H1 (cell line): ENCODE measurements at regions not wholly inside any gene's neighbourhood (a gene's known extent, or its start where the extent isn't known, plus 50 kb on each side); places are given as distances from the start of the nearest gene placed in this dataset.

ENCODE experiments used
- BACH1 ChIP-seq: IDR thresholded peaks from 2 replicates; pipeline ENCODE4 v1.6.1; 2012; ENCODE audit warnings: low read length, improper control_type of control experiment
- BCL11A ChIP-seq, 2 experiments: IDR thresholded peaks; one replicate each; pipeline ENCODE4 v1.6.1; 2011; ENCODE audit warnings: low read depth in 2 of 2, low read length in 2 of 2, mild to moderate bottlenecking in 2 of 2
- RXRA ChIP-seq: IDR thresholded peaks from 2 replicates; pipeline ENCODE4 v1.6.1; 2011; ENCODE audit warnings: low read depth, mild to moderate bottlenecking, low read length, moderate library complexity; ENCODE audit not compliant: insufficient read depth
- TF ChIP-seq, protein P1 (sequence below): fragments of 300-600 bp; sonication (generic); IDR thresholded peaks from 2 replicates; pipeline ENCODE4 v1.7.1; 2012; ENCODE audit warnings: low read length, moderate library complexity, mild to moderate bottlenecking, inconsistent platforms; ENCODE audit not compliant: insufficient replicate concordance
- TF ChIP-seq, protein P2 (sequence below): IDR thresholded peaks from 2 replicates; pipeline ENCODE4 v1.6.1; 2012; ENCODE audit warnings: low read length, inconsistent platforms

DNA sequence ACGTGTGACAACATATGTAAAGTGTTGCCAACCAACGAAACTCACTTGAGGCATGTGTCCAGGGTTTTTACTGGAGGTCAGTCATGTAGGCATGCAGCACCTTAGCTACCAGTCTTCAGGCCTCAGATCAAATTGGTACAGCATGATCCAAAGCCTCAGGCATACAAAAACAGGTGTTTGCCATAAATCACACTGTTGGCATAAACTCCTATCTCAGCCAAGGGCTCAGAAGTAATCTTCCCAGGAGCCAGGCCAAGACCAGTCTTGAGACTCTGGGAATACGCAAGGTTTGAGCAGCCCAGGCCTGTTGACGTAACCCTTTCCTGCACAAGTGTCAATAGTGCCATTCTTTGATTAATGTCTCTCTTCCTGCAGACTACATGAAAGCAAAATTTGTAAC, 163.5 kb downstream of the PRL start (continued):
- TF ChIP-seq, protein P1, sequence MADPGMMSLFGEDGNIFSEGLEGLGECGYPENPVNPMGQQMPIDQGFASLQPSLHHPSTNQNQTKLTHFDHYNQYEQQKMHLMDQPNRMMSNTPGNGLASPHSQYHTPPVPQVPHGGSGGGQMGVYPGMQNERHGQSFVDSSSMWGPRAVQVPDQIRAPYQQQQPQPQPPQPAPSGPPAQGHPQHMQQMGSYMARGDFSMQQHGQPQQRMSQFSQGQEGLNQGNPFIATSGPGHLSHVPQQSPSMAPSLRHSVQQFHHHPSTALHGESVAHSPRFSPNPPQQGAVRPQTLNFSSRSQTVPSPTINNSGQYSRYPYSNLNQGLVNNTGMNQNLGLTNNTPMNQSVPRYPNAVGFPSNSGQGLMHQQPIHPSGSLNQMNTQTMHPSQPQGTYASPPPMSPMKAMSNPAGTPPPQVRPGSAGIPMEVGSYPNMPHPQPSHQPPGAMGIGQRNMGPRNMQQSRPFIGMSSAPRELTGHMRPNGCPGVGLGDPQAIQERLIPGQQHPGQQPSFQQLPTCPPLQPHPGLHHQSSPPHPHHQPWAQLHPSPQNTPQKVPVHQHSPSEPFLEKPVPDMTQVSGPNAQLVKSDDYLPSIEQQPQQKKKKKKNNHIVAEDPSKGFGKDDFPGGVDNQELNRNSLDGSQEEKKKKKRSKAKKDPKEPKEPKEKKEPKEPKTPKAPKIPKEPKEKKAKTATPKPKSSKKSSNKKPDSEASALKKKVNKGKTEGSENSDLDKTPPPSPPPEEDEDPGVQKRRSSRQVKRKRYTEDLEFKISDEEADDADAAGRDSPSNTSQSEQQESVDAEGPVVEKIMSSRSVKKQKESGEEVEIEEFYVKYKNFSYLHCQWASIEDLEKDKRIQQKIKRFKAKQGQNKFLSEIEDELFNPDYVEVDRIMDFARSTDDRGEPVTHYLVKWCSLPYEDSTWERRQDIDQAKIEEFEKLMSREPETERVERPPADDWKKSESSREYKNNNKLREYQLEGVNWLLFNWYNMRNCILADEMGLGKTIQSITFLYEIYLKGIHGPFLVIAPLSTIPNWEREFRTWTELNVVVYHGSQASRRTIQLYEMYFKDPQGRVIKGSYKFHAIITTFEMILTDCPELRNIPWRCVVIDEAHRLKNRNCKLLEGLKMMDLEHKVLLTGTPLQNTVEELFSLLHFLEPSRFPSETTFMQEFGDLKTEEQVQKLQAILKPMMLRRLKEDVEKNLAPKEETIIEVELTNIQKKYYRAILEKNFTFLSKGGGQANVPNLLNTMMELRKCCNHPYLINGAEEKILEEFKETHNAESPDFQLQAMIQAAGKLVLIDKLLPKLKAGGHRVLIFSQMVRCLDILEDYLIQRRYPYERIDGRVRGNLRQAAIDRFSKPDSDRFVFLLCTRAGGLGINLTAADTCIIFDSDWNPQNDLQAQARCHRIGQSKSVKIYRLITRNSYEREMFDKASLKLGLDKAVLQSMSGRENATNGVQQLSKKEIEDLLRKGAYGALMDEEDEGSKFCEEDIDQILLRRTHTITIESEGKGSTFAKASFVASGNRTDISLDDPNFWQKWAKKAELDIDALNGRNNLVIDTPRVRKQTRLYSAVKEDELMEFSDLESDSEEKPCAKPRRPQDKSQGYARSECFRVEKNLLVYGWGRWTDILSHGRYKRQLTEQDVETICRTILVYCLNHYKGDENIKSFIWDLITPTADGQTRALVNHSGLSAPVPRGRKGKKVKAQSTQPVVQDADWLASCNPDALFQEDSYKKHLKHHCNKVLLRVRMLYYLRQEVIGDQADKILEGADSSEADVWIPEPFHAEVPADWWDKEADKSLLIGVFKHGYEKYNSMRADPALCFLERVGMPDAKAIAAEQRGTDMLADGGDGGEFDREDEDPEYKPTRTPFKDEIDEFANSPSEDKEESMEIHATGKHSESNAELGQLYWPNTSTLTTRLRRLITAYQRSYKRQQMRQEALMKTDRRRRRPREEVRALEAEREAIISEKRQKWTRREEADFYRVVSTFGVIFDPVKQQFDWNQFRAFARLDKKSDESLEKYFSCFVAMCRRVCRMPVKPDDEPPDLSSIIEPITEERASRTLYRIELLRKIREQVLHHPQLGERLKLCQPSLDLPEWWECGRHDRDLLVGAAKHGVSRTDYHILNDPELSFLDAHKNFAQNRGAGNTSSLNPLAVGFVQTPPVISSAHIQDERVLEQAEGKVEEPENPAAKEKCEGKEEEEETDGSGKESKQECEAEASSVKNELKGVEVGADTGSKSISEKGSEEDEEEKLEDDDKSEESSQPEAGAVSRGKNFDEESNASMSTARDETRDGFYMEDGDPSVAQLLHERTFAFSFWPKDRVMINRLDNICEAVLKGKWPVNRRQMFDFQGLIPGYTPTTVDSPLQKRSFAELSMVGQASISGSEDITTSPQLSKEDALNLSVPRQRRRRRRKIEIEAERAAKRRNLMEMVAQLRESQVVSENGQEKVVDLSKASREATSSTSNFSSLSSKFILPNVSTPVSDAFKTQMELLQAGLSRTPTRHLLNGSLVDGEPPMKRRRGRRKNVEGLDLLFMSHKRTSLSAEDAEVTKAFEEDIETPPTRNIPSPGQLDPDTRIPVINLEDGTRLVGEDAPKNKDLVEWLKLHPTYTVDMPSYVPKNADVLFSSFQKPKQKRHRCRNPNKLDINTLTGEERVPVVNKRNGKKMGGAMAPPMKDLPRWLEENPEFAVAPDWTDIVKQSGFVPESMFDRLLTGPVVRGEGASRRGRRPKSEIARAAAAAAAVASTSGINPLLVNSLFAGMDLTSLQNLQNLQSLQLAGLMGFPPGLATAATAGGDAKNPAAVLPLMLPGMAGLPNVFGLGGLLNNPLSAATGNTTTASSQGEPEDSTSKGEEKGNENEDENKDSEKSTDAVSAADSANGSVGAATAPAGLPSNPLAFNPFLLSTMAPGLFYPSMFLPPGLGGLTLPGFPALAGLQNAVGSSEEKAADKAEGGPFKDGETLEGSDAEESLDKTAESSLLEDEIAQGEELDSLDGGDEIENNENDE: no peak
- TF ChIP-seq, protein P2, sequence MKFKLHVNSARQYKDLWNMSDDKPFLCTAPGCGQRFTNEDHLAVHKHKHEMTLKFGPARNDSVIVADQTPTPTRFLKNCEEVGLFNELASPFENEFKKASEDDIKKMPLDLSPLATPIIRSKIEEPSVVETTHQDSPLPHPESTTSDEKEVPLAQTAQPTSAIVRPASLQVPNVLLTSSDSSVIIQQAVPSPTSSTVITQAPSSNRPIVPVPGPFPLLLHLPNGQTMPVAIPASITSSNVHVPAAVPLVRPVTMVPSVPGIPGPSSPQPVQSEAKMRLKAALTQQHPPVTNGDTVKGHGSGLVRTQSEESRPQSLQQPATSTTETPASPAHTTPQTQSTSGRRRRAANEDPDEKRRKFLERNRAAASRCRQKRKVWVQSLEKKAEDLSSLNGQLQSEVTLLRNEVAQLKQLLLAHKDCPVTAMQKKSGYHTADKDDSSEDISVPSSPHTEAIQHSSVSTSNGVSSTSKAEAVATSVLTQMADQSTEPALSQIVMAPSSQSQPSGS: no peak
- TF ChIP-seq BCL11A (IDR thresholded peaks at IDR 0.05; ENCODE audit: low read depth in 2 of 2, low read length in 2 of 2): no peak
- TF ChIP-seq RXRA: no peak
- TF ChIP-seq BACH1: no peak
